ENCODE measurements at regions not wholly inside any gene's neighbourhood (a gene's known extent, or its start where the extent isn't known, plus 50 kb on each side); places are given as distances from the start of the nearest gene placed in this dataset.

- no peak for DNase-seq
- intact Hi-C loops (cut with DNase I): no loop called here
These were observed 241.9 kb downstream of the HHIPL2 start for GRCh38 chr1:222306011-222306410.

GRCh38 chr1:222301652-222302051, 246.3 kb downstream of the HHIPL2 start:
- Histone ChIP-seq H3K9me3 (ENCODE audit: control insufficient read depth, low read length) (peaks cover 2% of the 10 kb centered on the region), H3K4me3 (ENCODE audit: low read length in 2 of 2) (no peak overlapping the region), H3K27ac (ENCODE audit: low read depth in 1 of 2, low read length in 2 of 2) (no peak overlapping the region), H3K4me1 (ENCODE audit: control insufficient read depth in 1 of 2, insufficient read depth in 2 of 2, low read length in 2 of 2) (no peaks in the 10 kb centered on the region), H3K36me3 (ENCODE audit: control insufficient read depth in 1 of 2, insufficient read depth in 2 of 2, low read length in 1 of 2) (no peaks in the 10 kb centered on the region), H3K27me3 (ENCODE audit: control insufficient read depth in 1 of 2, insufficient read depth in 2 of 2, low read length in 1 of 2) (no peaks in the 10 kb centered on the region)
- intact Hi-C loops (cut with DNase I): no loop called here
- ATAC-seq (ENCODE audit: low FRiP score): no peak
- whole genome bisulfite sequencing, 2 donors: 68 to 69% methylated on average over 2 of the region's 2 CpGs
- no peak for DNase-seq

More at GRCh38 chr1:222306011-222306410, 241.9 kb downstream of the HHIPL2 start:
- no peaks in the 10 kb centered on the region for H3K36me3 ChIP-seq (ENCODE audit: control insufficient read depth in 1 of 2, insufficient read depth in 2 of 2, low read length in 1 of 2)
- no peak overlapping the region for H3K4me3 ChIP-seq (ENCODE audit: low read length in 2 of 2)
- H3K27ac ChIP-seq (ENCODE audit: low read depth in 1 of 2, low read length in 2 of 2): no peak overlapping the region
- ATAC-seq (ENCODE audit: low FRiP score): no peak
- no peaks in the 10 kb centered on the region for H3K27me3 ChIP-seq (ENCODE audit: control insufficient read depth in 1 of 2, insufficient read depth in 2 of 2, low read length in 1 of 2)
- H3K9me3 ChIP-seq (ENCODE audit: control insufficient read depth, low read length): no peaks in the 10 kb centered on the region
- no peaks in the 10 kb centered on the region for H3K4me1 ChIP-seq (ENCODE audit: control insufficient read depth in 1 of 2, insufficient read depth in 2 of 2, low read length in 2 of 2)

GRCh38 chr1:222299524-222299923, 248.4 kb downstream of the HHIPL2 start:
- no peak for DNase-seq
- Histone ChIP-seq H3K9me3 (ENCODE audit: control insufficient read depth, low read length) (peaks cover 2% of the 10 kb centered on the region), H3K4me1 (ENCODE audit: control insufficient read depth in 1 of 2, insufficient read depth in 2 of 2, low read length in 2 of 2) (no peaks in the 10 kb centered on the region), H3K36me3 (ENCODE audit: control insufficient read depth in 1 of 2, insufficient read depth in 2 of 2, low read length in 1 of 2) (no peaks in the 10 kb centered on the region), H3K27ac (ENCODE audit: low read depth in 1 of 2, low read length in 2 of 2) (no peak overlapping the region), H3K4me3 (ENCODE audit: low read length in 2 of 2) (no peak overlapping the region), H3K27me3 (ENCODE audit: control insufficient read depth in 1 of 2, insufficient read depth in 2 of 2, low read length in 1 of 2) (no peaks in the 10 kb centered on the region)
- intact Hi-C loops (cut with DNase I): no loop called here
- ATAC-seq (ENCODE audit: low FRiP score): no peak
- 53 to 56% methylated on average over 1 of the region's 1 CpG for WGBS, 2 donors

GRCh38 chr1:222290866-222291265, 257.0 kb downstream of the HHIPL2 start:
- Histone ChIP-seq H3K9me3 (ENCODE audit: control insufficient read depth, low read length) (peaks cover 2% of the 10 kb centered on the region), H3K4me3 (ENCODE audit: low read length in 2 of 2) (no peak overlapping the region), H3K27ac (ENCODE audit: low read depth in 1 of 2, low read length in 2 of 2) (no peak overlapping the region), H3K36me3 (ENCODE audit: control insufficient read depth in 1 of 2, insufficient read depth in 2 of 2, low read length in 1 of 2) (no peaks in the 10 kb centered on the region), H3K27me3 (ENCODE audit: control insufficient read depth in 1 of 2, insufficient read depth in 2 of 2, low read length in 1 of 2) (no peaks in the 10 kb centered on the region), H3K4me1 (ENCODE audit: control insufficient read depth in 1 of 2, insufficient read depth in 2 of 2, low read length in 2 of 2) (no peaks in the 10 kb centered on the region)
- no peak for DNase-seq
- no peak for ATAC-seq (ENCODE audit: low FRiP score)
- 90 to 93% methylated on average over 2 of the region's 2 CpGs for WGBS, 2 donors
- intact Hi-C loops (cut with DNase I): no loop called here

GRCh38 chr1:222288053-222288452, 259.9 kb downstream of the HHIPL2 start:
- Histone ChIP-seq H3K36me3 (ENCODE audit: control insufficient read depth in 1 of 2, insufficient read depth in 2 of 2, low read length in 1 of 2) (no peaks in the 10 kb centered on the region), H3K27ac (ENCODE audit: low read depth in 1 of 2, low read length in 2 of 2) (no peak overlapping the region), H3K9me3 (ENCODE audit: control insufficient read depth, low read length) (no peaks in the 10 kb centered on the region), H3K27me3 (ENCODE audit: control insufficient read depth in 1 of 2, insufficient read depth in 2 of 2, low read length in 1 of 2) (no peaks in the 10 kb centered on the region), H3K4me1 (ENCODE audit: control insufficient read depth in 1 of 2, insufficient read depth in 2 of 2, low read length in 2 of 2) (no peaks in the 10 kb centered on the region), H3K4me3 (ENCODE audit: low read length in 2 of 2) (no peak overlapping the region)
- ATAC-seq (ENCODE audit: low FRiP score) (no peak), DNase-seq (peak in 1 of 2 donors; percentile 58)
- 39 to 51% methylated on average over 5 of the region's 5 CpGs for WGBS, 2 donors
- intact Hi-C loops (cut with DNase I): no loop called here

- Histone ChIP-seq H3K27ac (ENCODE audit: low read depth in 1 of 2, low read length in 2 of 2) (no peak overlapping the region), H3K4me1 (ENCODE audit: control insufficient read depth in 1 of 2, insufficient read depth in 2 of 2, low read length in 2 of 2) (no peaks in the 10 kb centered on the region), H3K27me3 (ENCODE audit: control insufficient read depth in 1 of 2, insufficient read depth in 2 of 2, low read length in 1 of 2) (no peaks in the 10 kb centered on the region), H3K36me3 (ENCODE audit: control insufficient read depth in 1 of 2, insufficient read depth in 2 of 2, low read length in 1 of 2) (no peaks in the 10 kb centered on the region), H3K4me3 (ENCODE audit: low read length in 2 of 2) (no peak overlapping the region), H3K9me3 (ENCODE audit: control insufficient read depth, low read length) (no peaks in the 10 kb centered on the region)
- DNase-seq (no peak), ATAC-seq (ENCODE audit: low FRiP score) (no peak)
- intact Hi-C loops (cut with DNase I): no loop called here
- 52 to 54% methylated on average over 3 of the region's 3 CpGs for WGBS, 2 donors
These were observed 261.9 kb downstream of the HHIPL2 start for GRCh38 chr1:222286011-222286410.

- no peak for DNase-seq
- intact Hi-C loops (cut with DNase I): no loop called here
- Histone ChIP-seq H3K4me1 (ENCODE audit: control insufficient read depth in 1 of 2, insufficient read depth in 2 of 2, low read length in 2 of 2) (no peaks in the 10 kb centered on the region), H3K36me3 (ENCODE audit: control insufficient read depth in 1 of 2, insufficient read depth in 2 of 2, low read length in 1 of 2) (no peaks in the 10 kb centered on the region), H3K27me3 (ENCODE audit: control insufficient read depth in 1 of 2, insufficient read depth in 2 of 2, low read length in 1 of 2) (no peaks in the 10 kb centered on the region), H3K27ac (ENCODE audit: low read depth in 1 of 2, low read length in 2 of 2) (no peak overlapping the region), H3K4me3 (ENCODE audit: low read length in 2 of 2) (no peak overlapping the region), H3K9me3 (ENCODE audit: control insufficient read depth, low read length) (no peaks in the 10 kb centered on the region)
- no peak for ATAC-seq (ENCODE audit: low FRiP score)
- 63 to 75% methylated on average over 1 of the region's 1 CpG for WGBS, 2 donors
These were observed 262.4 kb downstream of the HHIPL2 start for GRCh38 chr1:222285526-222285925.

GRCh38 chr1:222284466-222284865, 263.4 kb downstream of the HHIPL2 start:
- intact Hi-C loops (cut with DNase I): no loop called here
- Histone ChIP-seq H3K36me3 (ENCODE audit: control insufficient read depth in 1 of 2, insufficient read depth in 2 of 2, low read length in 1 of 2) (no peaks in the 10 kb centered on the region), H3K4me1 (ENCODE audit: control insufficient read depth in 1 of 2, insufficient read depth in 2 of 2, low read length in 2 of 2) (no peaks in the 10 kb centered on the region), H3K4me3 (ENCODE audit: low read length in 2 of 2) (no peak overlapping the region), H3K27ac (ENCODE audit: low read depth in 1 of 2, low read length in 2 of 2) (no peak overlapping the region), H3K27me3 (ENCODE audit: control insufficient read depth in 1 of 2, insufficient read depth in 2 of 2, low read length in 1 of 2) (no peaks in the 10 kb centered on the region), H3K9me3 (ENCODE audit: control insufficient read depth, low read length) (no peaks in the 10 kb centered on the region)
- DNase-seq: no peak
- ATAC-seq (ENCODE audit: low FRiP score): no peak

GRCh38 chr1:222283147-222283768, 264.6 kb downstream of the HHIPL2 start:
- 15 to 21% methylated on average over 4 of the region's 4 CpGs for WGBS, 2 donors
- ATAC-seq (ENCODE audit: low FRiP score) (no peak), DNase-seq (peak in 1 of 2 donors; percentile 37)
- Histone ChIP-seq H3K9me3 (ENCODE audit: control insufficient read depth, low read length) (peaks cover 3% of the 10 kb centered on the region), H3K4me3 (ENCODE audit: low read length in 2 of 2) (no peak overlapping the region), H3K27ac (ENCODE audit: low read depth in 1 of 2, low read length in 2 of 2) (no peak overlapping the region), H3K4me1 (ENCODE audit: control insufficient read depth in 1 of 2, insufficient read depth in 2 of 2, low read length in 2 of 2) (no peaks in the 10 kb centered on the region), H3K36me3 (ENCODE audit: control insufficient read depth in 1 of 2, insufficient read depth in 2 of 2, low read length in 1 of 2) (no peaks in the 10 kb centered on the region), H3K27me3 (ENCODE audit: control insufficient read depth in 1 of 2, insufficient read depth in 2 of 2, low read length in 1 of 2) (no peaks in the 10 kb centered on the region)
- intact Hi-C loops (cut with DNase I): no loop called here
